ENCODE measurements at regions not wholly inside any gene's neighbourhood (a gene's known extent, or its start where the extent isn't known, plus 50 kb on each side); places are given as distances from the start of the nearest gene placed in this dataset.

DNA sequence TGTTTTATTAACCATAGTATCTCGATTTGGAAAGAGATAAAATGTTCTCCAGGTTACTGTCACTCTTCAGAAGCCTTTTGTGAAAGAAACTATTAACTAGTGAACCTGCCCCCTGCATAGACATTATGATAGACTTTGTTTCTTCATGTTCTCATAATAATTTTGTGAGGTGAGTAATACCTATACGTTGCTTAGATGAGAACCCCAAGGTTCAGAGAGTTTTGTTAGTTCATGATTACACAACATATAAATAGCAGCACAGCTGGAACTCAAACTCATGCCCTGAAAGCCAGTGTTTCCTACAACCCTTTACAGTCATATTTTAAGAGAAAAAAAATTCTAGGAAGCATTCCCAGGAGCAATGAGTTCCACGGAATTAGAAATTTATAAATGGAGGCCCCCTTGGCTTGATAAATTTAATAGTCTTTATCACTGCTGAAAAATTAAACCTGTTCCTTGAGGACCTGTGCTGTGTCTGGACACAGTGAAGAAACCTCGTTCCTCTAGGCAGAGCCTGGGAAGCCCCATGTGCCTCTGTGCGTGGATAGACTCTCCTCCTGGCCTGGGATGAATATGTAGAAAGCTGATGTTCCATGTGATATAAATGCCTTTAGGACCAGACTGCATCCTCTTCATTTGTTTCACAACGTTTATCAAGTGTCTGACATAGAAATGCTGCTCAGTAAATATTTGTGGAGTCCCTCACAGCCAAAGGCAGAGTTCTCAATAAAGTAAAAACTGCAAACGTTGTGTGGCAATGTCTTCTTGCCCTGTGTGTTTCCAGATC is 1257.0 kb upstream of the GYPC start:
- Histone ChIP-seq H4K20me1 (ENCODE audit: control insufficient read depth, insufficient read depth) (no peaks in the 10 kb centered on the region), H3K4me1 (ENCODE audit: control insufficient read depth, insufficient read depth, low read length) (peaks cover 28% of the 10 kb centered on the region), H2AFZ (ENCODE audit: control insufficient read depth, low read depth, low read length) (peak overlapping the region; percentile 66), H3K4me2 (ENCODE audit: control insufficient read depth, insufficient read depth) (peak overlapping the region; percentile 70), H3K27me3 (replicated peaks in 1 of 2; ENCODE audit: control insufficient read depth in 2 of 2, insufficient read depth in 2 of 2, low read length in 1 of 2) (no peaks in the 10 kb centered on the region), H3K9ac (ENCODE audit: control insufficient read depth, insufficient read depth, low read length) (0 out of 2 replicates have a peak overlapping the region, but pooled peaks have one; percentile 15), H3K27ac (ENCODE audit: control insufficient read depth, insufficient read depth) (peak overlapping the region; percentile 80), H3K79me2 (ENCODE audit: control insufficient read depth, insufficient read depth, low read length) (no peaks in the 10 kb centered on the region), H3K9me3 (replicated peaks; ENCODE audit: control insufficient read depth, insufficient read depth, low read length) (no peaks in the 10 kb centered on the region; the same call in 2 of the 3 replicates), H3K36me3 (ENCODE audit: control insufficient read depth in 2 of 2, insufficient read depth in 2 of 2, low read length in 1 of 2) (no peaks in the 10 kb centered on the region), H3K4me3 (no peak overlapping the region)
- ATAC-seq (peak; percentile 71), FAIRE-seq (no peak), DNase-seq (ENCODE audit: low read depth, low spot score) (peak; percentile 13)
- in situ Hi-C loops (cut with MboI): no loop called here
- ChIA-PET POLR2A (no interaction called here), RAD21 (ENCODE audit: unreplicated experiment) (interaction anchor here (0.9 to 2.1 kb wide), 4 partner anchors 13 to 59 kb away, joined by 3 to 10 read pairs (median 4); no protein-coding TSS in a partner anchor), CTCF (interaction anchor here (1.0 kb wide), 1 partner anchor 214 kb away, joined by 3 read pairs; no protein-coding TSS in a partner anchor), SMC1A (ENCODE audit: uncharacterized antibody, unreplicated experiment) (interaction anchor here (0.6 to 2.8 kb wide), 13 partner anchors 10 to 484 kb away, joined by 3 to 12 read pairs (median 6); no protein-coding TSS in a partner anchor)
- intact Hi-C loops (cut with micrococcal nuclease; ENCODE audit: unreplicated experiment): loop anchor here (5.0 to 10.0 kb wide), 2 partner anchors 72 to 1596 kb away; no protein-coding TSS in a partner anchor
- TF ChIP-seq CREM (IDR thresholded peaks at IDR 0.05; ENCODE audit: low read depth): peak; percentile 31; the same call in 1 of the 2 replicates
- peak; percentile 36; the same call in 1 of the 2 replicates for TF ChIP-seq ZBED1 (IDR thresholded peaks at IDR 0.05; ENCODE audit: borderline replicate concordance)
- no peak for TF ChIP-seq SIX5 (IDR thresholded peaks at IDR 0.05; ENCODE audit: low read depth, low read length, severe bottlenecking)
- peak; percentile 74; the same call in 1 of the 2 replicates for TF ChIP-seq MEF2A (IDR thresholded peaks at IDR 0.05; ENCODE audit: insufficient read depth, low read depth, low read length)
- 0 out of 2 replicates have a peak, but pooled peaks have one; percentile 9 for TF ChIP-seq RAD21 (IDR thresholded peaks at IDR 0.05; ENCODE audit: insufficient read depth, low read depth, low read length)
- 0 out of 2 replicates have a peak, but pooled peaks have one; percentile 25 for TF ChIP-seq PML (IDR thresholded peaks at IDR 0.05; ENCODE audit: low read length)
- peak; percentile 42; the same call in 1 of the 2 replicates for TF ChIP-seq RUNX3 (IDR thresholded peaks at IDR 0.05; ENCODE audit: low read length)
- TF ChIP-seq EED (IDR thresholded peaks at IDR 0.05; ENCODE audit: low read depth): peak; percentile 50; the same call in 1 of the 2 replicates
- TF ChIP-seq MTA3 (IDR thresholded peaks at IDR 0.05; ENCODE audit: borderline replicate concordance, low read length): 0 out of 2 replicates have a peak, but pooled peaks have one; percentile 14
- TF ChIP-seq ZNF217 (IDR thresholded peaks at IDR 0.05): no peak
- no peak for TF ChIP-seq SUPT20H (IDR thresholded peaks at IDR 0.05; ENCODE audit: borderline replicate concordance, control insufficient read depth, low read depth, low read length)
- peak; percentile 71 for TF ChIP-seq JUNB (IDR thresholded peaks at IDR 0.05)
- peak; percentile 57; the same call in 1 of the 2 replicates for TF ChIP-seq FOXM1 (IDR thresholded peaks at IDR 0.05; ENCODE audit: low read depth, low read length)
- TF ChIP-seq NFIC (IDR thresholded peaks at IDR 0.05; ENCODE audit: low read depth, low read length): peak; percentile 78
- TF ChIP-seq TBL1XR1 (IDR thresholded peaks at IDR 0.05; ENCODE audit: low read depth, low read length): no peak
- TF ChIP-seq, protein P1, sequence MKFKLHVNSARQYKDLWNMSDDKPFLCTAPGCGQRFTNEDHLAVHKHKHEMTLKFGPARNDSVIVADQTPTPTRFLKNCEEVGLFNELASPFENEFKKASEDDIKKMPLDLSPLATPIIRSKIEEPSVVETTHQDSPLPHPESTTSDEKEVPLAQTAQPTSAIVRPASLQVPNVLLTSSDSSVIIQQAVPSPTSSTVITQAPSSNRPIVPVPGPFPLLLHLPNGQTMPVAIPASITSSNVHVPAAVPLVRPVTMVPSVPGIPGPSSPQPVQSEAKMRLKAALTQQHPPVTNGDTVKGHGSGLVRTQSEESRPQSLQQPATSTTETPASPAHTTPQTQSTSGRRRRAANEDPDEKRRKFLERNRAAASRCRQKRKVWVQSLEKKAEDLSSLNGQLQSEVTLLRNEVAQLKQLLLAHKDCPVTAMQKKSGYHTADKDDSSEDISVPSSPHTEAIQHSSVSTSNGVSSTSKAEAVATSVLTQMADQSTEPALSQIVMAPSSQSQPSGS (IDR thresholded peaks at IDR 0.05; ENCODE audit: low read length): peak; percentile 72
- peak in 1 of 2 experiments; percentile 22; a peak in 1 of 4 replicates for TF ChIP-seq EP300 (IDR thresholded peaks at IDR 0.05; ENCODE audit: borderline replicate concordance in 1 of 2, control insufficient read depth in 1 of 2, low read depth in 2 of 2, low read length in 2 of 2)
- 16% methylated on average over 7 of the region's 7 CpGs for WGBS (ENCODE audit: insufficient coverage, insufficient replicate concordance, low lambda C conversion rate, missing lambda C conversion rate)
- BruUV-seq (replicated peaks): no TSS peak

Measured in GM12878 (cell line).